ENCODE measurements at regions not wholly inside any gene's neighbourhood (a gene's known extent, or its start where the extent isn't known, plus 50 kb on each side); places are given as distances from the start of the nearest gene placed in this dataset.
"Not testable (repeated sequence)": the region's sequence is repeated elsewhere in the genome, so short reads cannot be mapped to it uniquely, and the experiment has no call there.

- no peaks in the 10 kb centered on the region for H3K79me1 ChIP-seq (ENCODE audit: insufficient read depth, low read depth, low read length, poor library complexity, severe bottlenecking)
- TF ChIP-seq CTCF (conservative IDR thresholded peaks at IDR 0.05): no peak
- H2AFZ ChIP-seq (ENCODE audit: low read length): no peak overlapping the region
- H3K4me2 ChIP-seq (ENCODE audit: insufficient read depth, insufficient read length, low read length): no peak overlapping the region
- H2BK12ac ChIP-seq (ENCODE audit: insufficient read length, low read depth, low read length): no peak overlapping the region
- Mint-ChIP-seq H3K27me3 (ENCODE audit: low read depth) (no peaks in the 10 kb centered on the region; the same call in 1 of the 2 replicates), H3K4me3 (no peak overlapping the region), H3K9me3 (no peaks in the 10 kb centered on the region), H3K4me1 (peaks cover 0 to 3% of the 10 kb centered on the region in 2 experiments; a peak in 1 of 4 replicates), H3K27ac (no peak overlapping the region), H3K36me3 (ENCODE audit: insufficient read depth in 1 of 3, low read depth in 3 of 3) (peaks cover 0 to 2% (median 0%) of the 10 kb centered on the region in 3 experiments; a peak in 2 of 7 replicates)
- no peak overlapping the region for H4K91ac ChIP-seq (ENCODE audit: insufficient read length, low read depth, low read length)
- no peaks in the 10 kb centered on the region for H3K27me3 ChIP-seq (ENCODE audit: insufficient read depth, low read length)
- no peak overlapping the region for H3K27ac ChIP-seq (ENCODE audit: insufficient read length, low read depth, low read length)
- H2BK120ac ChIP-seq (ENCODE audit: low read depth, low read length, poor library complexity, severe bottlenecking): no peak overlapping the region
- no peak overlapping the region for H3K18ac ChIP-seq (ENCODE audit: insufficient read length, low read depth, low read length)
- H3T11ph ChIP-seq (ENCODE audit: low read length): no peak overlapping the region
- H3K9me3 ChIP-seq (ENCODE audit: control insufficient read depth, low read depth, low read length): no peaks in the 10 kb centered on the region
- no peak overlapping the region for H3K9ac ChIP-seq (ENCODE audit: extremely low read depth, insufficient read length, low read length)
- H3K79me2 ChIP-seq (ENCODE audit: insufficient read depth, low read length): no peaks in the 10 kb centered on the region
- no peaks in the 10 kb centered on the region for H3K4me1 ChIP-seq (ENCODE audit: insufficient read depth, low read length)
- H3K4ac ChIP-seq (ENCODE audit: low read depth, low read length): no peak overlapping the region
- no peak overlapping the region for H2BK5ac ChIP-seq (ENCODE audit: insufficient read length, low read length)
- H3K56ac ChIP-seq (ENCODE audit: insufficient read length, low read depth, low read length): no peak overlapping the region
- no peaks in the 10 kb centered on the region for H4K20me1 ChIP-seq (ENCODE audit: control insufficient read depth, insufficient read depth, insufficient read length)
- H4K5ac ChIP-seq (ENCODE audit: insufficient read length, low read depth, low read length): no peak overlapping the region
- no peaks in the 10 kb centered on the region for H3K23me2 ChIP-seq (ENCODE audit: insufficient read length, low read depth, low read length, poor library complexity, severe bottlenecking)
- H3K14ac ChIP-seq (ENCODE audit: insufficient read depth, low read length): no peak overlapping the region
- H2BK20ac ChIP-seq (ENCODE audit: low read depth, low read length, poor library complexity, severe bottlenecking): no peak overlapping the region
- no peak overlapping the region for H2AK5ac ChIP-seq (ENCODE audit: insufficient read length, low read length)
- no peak overlapping the region for H4K8ac ChIP-seq (replicated peaks; ENCODE audit: insufficient read length, low read depth, low read length)
- no peak overlapping the region for H2BK15ac ChIP-seq (ENCODE audit: low read depth, low read length)
- H3K23ac ChIP-seq (ENCODE audit: insufficient read length, low read depth, low read length): no peak overlapping the region
- DNase-seq: no peak
Measured at GRCh38 chr7:93707249-93707648, 132.7 kb upstream of the CALCR start.

- not testable (repeated sequence) for H2BK15ac ChIP-seq (ENCODE audit: low read depth, low read length); H3K27ac Mint-ChIP-seq; H3K4me2 ChIP-seq (ENCODE audit: insufficient read depth, insufficient read length, low read length); H3K27me3 ChIP-seq (ENCODE audit: insufficient read depth, low read length); H3K23me2 ChIP-seq (ENCODE audit: insufficient read length, low read depth, low read length, poor library complexity, severe bottlenecking); H4K5ac ChIP-seq (ENCODE audit: insufficient read length, low read depth, low read length); H3K36me3 Mint-ChIP-seq (ENCODE audit: insufficient read depth in 1 of 3, low read depth in 3 of 3); H2AFZ ChIP-seq (ENCODE audit: low read length); H3K23ac ChIP-seq (ENCODE audit: insufficient read length, low read depth, low read length); H3K14ac ChIP-seq (ENCODE audit: insufficient read depth, low read length); H2BK20ac ChIP-seq (ENCODE audit: low read depth, low read length, poor library complexity, severe bottlenecking); H3K4me1 Mint-ChIP-seq; DNase-seq; H3K56ac ChIP-seq (ENCODE audit: insufficient read length, low read depth, low read length); H2AK5ac ChIP-seq (ENCODE audit: insufficient read length, low read length); H4K20me1 ChIP-seq (ENCODE audit: control insufficient read depth, insufficient read depth, insufficient read length); H3K9ac ChIP-seq (ENCODE audit: extremely low read depth, insufficient read length, low read length); H3K9me3 ChIP-seq (ENCODE audit: control insufficient read depth, low read depth, low read length); H2BK120ac ChIP-seq (ENCODE audit: low read depth, low read length, poor library complexity, severe bottlenecking); H3K27ac ChIP-seq (ENCODE audit: insufficient read length, low read depth, low read length); H4K91ac ChIP-seq (ENCODE audit: insufficient read length, low read depth, low read length); H3K4me3 Mint-ChIP-seq; H2BK5ac ChIP-seq (ENCODE audit: insufficient read length, low read length); H3T11ph ChIP-seq (ENCODE audit: low read length); H3K4ac ChIP-seq (ENCODE audit: low read depth, low read length); H3K79me1 ChIP-seq (ENCODE audit: insufficient read depth, low read depth, low read length, poor library complexity, severe bottlenecking); H3K18ac ChIP-seq (ENCODE audit: insufficient read length, low read depth, low read length); H3K27me3 Mint-ChIP-seq (ENCODE audit: low read depth); H3K9me3 Mint-ChIP-seq; H2BK12ac ChIP-seq (ENCODE audit: insufficient read length, low read depth, low read length); H4K8ac ChIP-seq (replicated peaks; ENCODE audit: insufficient read length, low read depth, low read length); H3K79me2 ChIP-seq (ENCODE audit: insufficient read depth, low read length); H3K4me1 ChIP-seq (ENCODE audit: insufficient read depth, low read length)
- no CpG with 5 or more reads among the region's 4 CpGs for WGBS (ENCODE audit: extremely low coverage, insufficient read length, low lambda C conversion rate)
Measured at GRCh38 chr7:93706162-93706561, 131.6 kb upstream of the CALCR start.

All from H9 (cell line).